T-helper 1 cell (primary cell): ENCODE measurements at regions not wholly inside any gene's neighbourhood (a gene's known extent, or its start where the extent isn't known, plus 50 kb on each side); places are given as distances from the start of the nearest gene placed in this dataset.

Experiments used
- DNase-seq, 5 donors: peaks; one replicate each; pipeline ENCODE4 v3.0.0-alpha.2; 2012 to 2020

DNA sequence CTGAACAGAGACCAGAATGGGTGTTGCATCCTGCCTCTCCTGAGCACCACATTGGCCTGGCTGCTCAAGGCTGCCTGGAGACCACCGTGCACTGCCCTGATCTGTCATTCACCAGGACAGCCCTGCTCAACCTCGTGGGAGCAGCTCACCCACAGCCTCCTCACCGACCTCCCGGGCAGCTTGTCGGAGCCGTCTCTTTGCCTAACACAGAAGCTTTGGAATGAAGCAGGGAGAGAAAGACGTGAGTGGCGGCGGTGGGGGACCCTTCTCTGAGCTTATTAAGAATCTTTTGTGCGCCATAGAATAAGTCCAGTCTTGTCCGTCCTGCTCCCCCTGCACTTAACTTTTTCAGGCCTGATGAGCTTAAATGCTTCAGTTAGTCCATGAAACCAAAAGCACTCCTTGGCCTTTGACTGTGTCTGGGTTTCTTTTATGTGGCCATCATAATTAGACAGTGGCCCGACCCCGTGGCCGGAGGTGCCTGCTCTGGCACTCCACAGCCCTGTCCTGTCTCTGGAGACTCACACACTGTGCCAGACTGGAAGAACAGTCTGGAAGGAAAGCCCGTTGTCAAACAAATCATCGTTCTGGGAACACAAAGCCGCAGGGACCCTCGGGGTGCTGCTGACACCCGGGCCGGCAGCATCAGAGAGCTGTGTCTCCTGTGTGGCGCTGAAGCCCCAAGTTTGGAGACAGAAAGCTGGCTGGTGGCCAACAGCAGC lies 192.8 kb downstream of the BCOR start:
- no peak for DNase-seq

DNA sequence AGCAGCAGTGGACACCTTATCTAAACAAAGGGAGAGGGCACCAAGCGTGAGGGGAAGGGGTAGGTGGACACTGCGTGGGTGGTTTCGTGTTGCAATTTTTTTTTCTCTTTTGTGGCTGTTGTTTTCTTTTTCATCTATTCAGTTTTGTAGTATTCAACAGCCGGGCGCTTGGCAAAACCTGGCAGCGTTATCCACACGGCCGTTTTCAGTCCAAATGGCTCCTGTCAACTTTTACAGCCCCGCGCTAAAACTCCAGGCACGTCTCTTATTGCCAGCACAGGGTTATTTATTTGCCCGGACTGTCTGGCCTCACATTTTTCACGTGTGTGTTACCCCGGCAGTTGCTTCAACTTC lies 192.2 kb downstream of the BCOR start:
- no peak for DNase-seq

DNA sequence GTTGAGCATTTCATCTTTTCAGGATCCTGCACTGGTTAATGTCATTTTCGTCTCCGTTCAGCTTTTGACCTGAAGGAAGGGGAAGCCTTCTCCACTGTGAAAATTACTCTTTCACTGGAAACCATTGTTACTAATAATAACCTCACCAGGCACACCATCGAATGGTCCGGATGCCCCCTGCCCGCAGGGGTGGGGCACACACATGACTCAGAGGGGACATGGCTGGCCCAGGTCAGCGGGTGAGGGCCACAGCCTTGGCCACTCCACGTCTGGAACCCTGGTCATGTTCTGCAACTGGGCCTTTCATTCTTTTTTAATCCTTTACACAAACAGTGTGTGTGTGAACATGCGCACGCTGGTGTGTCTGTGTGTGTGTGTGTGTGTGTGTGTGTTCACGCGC lies 191.8 kb downstream of the BCOR start:
- no peak for DNase-seq

DNA sequence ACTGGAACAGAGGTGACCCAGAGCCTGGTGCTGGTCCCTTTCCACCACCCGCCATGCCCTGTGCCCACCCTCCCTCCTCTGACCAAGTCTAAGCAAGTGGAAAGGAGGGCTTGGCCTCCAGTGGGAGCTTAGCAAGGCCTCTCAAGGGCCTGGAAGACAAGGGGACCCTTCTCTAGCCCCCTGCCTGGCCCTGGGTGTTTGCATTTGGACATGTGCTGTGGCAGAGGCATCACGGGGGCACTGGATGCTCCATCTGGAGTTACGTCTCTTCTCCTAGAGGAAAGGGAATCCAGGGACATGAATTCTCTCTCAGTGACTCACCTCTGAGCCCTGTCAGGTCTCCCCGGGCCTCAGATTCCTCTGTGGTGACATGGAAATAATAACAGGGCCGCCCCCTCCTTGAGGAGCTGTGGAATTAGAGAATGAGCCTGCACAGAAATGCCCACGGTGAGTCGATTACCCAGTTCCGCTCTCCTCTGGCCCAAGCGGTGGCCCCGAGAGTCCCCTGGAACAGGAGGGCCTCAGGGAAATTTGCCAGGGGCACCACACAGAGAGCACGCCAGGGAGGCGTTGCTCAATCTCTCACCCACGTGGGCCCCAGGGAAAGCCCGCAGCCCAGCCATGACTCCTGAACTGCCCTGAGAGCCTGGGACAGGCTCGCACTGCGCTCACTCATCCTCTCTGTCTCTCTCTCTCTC lies 189.6 kb downstream of the BCOR start:
- DNase-seq: no peak

DNA sequence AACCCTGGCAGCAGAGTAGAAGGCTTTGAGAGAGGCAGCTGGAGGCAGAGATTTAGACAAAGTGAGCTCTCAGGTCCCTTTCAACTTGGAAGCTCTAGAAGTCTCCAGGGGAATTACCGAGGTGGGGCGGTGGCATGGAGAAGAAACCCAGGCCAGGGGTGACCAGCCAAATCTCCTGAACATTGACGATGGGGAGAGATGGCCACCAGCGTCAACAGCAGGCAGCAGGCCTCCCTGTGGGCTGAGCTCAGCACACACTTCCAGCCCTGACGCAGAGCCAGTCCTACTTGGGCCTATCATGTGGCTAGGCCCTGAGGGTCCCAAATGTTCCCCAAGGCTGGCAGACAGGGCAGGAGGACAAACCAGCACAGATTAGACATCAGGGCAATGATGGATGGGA lies 187.8 kb downstream of the BCOR start:
- DNase-seq: no peak

DNA sequence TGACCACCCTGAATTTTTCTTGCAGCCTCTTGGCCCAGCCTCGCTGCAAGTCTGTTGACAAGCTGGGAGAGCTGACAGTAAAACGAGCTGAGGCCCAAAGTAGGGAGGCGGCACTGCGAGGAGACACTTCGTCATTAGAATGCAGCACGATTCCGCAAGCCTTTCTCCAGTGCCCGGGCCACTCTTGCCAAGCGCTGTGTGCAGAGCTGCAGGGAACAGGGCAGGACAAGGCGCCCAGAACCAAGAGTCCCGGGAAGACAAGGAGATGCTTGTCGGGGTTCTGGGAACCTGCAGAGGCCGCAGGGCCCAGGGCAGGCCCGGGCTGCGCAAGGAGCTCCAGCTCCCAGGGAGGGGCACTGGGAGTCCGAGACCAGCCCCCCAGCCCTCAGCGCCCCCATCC lies 187.1 kb downstream of the BCOR start:
- DNase-seq: no peak

DNA sequence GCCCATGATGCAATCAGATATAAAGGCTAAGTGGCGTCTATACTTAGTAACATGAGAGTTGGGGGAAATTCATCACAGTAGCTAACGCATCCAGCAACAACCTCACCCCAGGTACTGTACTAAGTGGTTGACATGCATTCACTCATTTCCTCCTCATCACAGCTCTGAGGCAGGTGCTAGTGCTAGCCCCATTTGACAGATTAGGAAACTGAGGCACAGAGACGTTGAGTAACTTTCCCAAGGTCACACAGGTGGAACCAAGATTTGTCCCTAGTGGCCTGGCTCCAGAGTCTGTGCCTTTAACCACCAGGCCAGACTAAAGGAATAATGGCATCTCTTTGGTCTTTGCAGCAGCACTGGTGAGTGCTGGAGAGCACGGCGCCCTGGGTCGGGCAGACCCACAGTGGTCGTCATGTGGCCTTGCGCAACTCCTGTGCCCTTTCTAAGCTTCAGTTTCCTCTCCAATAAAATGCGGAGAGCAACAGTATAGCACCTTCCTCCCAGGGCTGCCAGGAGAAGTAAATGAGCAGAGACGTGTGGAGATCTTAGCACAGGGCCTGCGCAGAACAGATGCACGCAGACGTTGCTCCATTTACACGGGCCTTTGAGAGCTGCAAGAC lies 186.4 kb downstream of the BCOR start:
- DNase-seq: no peak

DNA sequence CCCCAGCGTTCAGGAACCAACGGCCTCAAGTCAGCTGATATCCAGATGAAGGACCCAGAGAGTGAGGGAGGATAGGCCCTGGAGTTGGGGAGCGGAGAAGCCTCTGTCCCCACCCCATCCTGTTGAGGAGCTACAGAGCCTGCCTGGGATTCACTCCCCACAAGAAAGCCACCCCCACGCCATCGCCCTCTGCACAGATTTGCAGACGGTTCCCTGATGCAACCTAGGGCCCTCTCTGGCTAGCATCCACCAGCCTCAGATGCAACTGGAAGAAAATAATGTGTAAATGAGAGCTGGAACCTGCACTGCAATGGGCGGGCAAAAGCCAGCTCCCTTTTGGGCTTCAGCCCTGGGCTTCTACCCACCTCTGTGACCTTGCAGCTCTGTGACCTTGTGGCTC lies 185.6 kb downstream of the BCOR start:
- DNase-seq: no peak

DNA sequence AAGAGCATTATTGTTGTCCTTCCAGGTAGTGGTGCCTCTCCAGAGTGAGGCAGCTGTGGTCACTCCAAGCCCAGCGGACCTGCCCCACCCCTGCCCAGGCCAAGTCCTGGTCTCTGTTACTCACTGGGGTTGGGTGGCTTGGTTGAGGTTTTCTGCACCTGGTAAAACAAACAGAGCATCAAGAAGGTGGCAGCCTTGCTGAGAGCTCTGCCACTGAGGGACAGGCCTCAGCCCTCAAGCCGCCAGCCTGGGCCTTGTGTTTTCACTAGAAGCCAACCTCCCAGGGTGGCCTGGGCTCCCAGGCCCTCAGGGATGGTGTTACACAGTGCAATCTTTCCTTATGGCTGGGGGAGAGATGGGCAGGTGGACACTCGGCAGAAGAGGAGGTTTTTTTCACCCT lies 182.7 kb downstream of the BCOR start:
- no peak for DNase-seq

DNA sequence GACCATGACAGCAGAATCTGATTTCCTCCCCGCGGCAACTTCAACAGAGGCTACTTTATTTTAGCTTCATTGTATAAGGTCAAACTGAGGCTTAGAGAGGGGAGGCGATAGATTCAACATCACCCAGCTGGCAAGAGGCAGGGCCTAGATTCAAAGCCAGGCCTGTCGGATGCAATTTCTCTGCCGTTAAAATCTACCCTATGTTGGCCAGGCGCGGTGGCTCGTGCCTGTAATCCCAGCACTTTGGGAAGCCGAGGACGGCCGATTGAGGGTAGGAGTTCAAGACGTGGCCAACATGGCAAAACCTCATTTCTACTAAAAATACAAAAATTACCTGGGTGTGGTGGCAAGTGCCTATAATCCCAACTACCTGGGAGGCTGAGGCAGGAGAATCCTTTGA lies 182.2 kb downstream of the BCOR start:
- no peak for DNase-seq

DNA sequence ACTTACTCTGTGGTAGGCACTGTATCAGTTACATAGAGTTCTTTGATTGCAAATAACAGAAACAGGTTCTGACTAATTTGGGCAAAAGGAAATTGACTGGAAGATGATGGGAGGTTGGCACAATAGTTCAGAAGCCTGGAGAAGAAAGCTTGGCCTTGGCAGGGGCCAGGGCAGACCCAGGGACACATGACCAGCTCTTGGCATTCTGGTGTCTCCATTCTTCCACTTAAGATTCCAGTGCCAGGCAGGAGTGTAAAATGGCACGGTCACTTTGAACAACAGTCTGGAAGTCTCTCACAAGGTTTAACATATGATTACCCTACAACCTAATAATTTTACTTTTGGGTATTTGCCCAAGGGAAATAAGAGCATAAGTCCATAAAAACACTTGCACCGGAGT lies 175.9 kb downstream of the BCOR start:
- no peak for DNase-seq

DNA sequence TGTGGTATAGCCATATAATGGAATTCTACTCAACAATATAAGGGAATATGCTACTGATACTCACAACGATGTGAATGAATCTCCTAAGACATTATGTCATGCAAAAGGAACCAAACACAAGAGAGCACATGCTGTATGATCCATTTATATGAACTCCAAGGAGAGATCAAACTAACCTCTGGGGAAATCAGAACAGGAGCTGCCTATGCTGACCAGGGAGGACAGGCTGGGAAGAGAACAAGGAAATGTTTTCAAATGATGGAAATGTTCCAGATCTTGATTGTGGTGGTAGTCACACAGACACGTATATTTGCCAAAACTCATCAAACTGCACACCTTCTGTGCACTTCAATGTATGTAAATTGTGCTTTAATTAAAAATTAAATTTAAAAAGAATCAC lies 175.3 kb downstream of the BCOR start:
- DNase-seq: no peak

DNA sequence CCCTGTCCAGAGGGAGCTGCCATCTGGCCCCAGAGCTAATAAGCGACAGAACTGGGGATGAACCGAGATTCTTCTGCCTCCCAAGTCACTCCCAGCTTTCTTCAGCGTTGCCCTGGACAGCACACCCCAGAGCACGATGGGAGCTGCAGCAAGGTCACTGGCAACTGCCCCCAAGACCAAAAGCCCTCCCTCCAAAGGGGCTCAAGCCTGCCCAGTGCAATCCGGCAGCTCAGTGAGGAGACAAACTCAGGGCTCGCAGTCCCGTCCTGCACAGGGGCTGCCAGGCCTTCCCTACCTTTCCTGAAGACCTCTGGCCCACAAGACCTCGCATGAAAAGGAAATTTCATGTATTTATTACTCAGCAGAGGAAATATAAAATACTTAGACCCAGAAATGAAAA lies 174.8 kb downstream of the BCOR start:
- no peak for DNase-seq

DNA sequence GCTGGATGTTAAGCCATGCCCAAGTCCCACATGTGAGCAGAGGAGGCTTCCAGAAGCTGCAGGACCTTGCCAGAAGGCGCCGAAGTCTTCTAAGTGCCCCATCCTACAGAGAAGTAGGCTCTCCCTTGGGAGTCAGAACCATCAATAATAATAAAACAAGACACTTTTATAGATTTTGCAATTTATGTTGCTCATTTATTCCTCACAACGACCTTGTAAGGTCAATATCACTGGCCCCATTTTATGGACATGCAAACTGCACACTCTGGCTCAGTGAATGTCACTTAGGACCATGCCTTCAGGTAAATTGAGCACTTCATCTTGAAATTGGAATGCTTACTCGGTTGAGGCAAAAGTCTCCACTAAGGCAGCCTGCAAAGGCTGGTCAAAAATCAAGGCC lies 170.4 kb downstream of the BCOR start:
- DNase-seq: no peak

DNA sequence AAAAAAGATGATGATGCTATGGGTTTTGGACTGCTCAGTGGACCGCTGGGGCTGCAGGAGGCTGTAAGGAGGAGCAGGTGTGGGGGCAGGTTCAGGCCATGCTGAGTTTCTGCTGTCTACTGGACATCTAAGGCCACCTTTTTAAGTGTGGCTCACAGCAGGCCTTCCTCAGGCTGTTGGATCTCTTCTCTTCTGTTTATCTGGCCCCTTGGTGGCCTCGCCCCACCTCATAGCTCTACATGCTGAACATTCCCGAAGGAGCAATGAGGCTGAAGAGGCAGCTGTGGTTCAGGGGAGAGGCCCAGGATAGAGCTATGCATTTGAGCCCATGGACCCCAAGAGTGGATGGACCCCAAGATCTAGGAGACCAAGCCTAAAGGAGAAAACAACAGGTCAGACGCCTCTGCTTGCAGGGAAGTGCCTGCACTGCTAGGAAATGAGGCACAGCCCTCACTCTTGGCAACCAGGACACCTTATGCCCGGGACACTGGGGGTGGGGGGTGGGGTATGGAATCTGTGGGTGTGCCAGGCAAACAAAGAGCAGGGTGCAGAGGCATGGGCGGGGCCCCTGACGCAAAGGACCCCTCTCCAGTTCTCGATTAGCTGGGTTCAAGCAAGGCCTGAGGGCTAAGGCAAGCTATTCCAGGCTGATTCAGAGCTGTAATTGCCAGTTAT lies 168.9 kb downstream of the BCOR start:
- DNase-seq: no peak

DNA sequence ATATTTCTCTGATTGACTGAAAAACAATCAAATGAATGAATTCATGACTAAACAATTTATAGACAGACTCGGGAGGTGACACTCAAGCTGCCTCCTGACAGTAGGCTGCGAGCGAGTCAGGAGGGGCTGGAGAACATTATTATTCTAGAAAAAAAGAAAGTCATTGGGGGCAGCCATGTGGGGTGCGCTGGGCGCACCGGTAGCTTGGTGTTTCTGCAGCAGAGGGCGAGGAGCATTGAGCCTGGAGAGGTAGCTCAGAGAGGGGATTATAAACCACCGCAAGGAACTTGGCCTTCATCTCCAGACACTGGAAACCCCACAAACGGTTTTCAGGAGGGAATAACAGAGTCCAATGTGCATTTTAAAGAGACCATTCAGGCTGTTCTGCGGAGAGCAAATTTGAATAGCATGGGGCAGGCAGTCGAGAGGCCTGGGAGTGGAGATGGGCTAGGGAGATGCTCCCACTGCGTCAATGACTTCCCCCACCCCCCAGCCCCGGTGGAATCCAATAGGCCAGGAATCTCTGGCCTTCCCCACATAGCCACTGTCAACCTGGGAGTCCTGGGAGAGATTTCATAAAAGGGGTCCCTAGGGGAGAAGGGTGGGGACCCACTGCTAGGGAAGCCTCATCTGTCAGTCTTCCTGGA lies 168.3 kb downstream of the BCOR start:
- DNase-seq: no peak

DNA sequence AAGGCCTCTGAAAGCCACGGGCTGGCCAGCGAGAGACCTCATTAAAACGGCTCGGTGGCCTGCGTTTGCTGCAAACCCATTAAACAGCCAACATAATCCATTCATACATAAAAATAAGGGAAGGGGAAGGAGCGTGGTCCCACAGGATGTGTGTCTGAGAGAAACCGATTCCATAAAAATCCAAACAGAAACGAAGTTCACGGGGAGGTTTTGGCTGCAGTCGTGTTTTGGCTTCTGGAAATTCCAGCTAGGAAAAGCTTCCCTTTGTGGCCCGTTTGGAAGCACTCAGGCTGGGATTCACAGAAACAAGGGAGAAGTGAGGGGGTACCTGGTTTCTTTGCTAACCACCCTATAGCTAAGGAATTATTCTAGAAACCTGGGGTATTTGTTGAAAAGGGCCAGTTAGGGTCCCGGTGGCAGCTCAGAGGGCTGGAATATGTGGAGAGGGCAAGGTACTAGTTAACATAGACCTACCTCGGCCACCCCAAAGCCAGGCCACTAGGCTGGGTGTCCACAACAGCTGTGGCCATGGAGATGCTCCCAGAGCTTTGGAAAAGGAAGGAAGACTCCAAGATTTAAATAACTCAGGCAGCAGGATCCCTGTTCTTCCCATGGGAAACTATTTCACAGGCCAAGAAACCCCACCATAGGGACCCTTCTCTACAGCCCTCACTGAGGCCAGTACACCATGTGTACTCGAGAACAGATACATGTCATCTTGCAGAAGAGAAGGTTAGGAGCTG lies 166.8 kb downstream of the BCOR start:
- DNase-seq: no peak

DNA sequence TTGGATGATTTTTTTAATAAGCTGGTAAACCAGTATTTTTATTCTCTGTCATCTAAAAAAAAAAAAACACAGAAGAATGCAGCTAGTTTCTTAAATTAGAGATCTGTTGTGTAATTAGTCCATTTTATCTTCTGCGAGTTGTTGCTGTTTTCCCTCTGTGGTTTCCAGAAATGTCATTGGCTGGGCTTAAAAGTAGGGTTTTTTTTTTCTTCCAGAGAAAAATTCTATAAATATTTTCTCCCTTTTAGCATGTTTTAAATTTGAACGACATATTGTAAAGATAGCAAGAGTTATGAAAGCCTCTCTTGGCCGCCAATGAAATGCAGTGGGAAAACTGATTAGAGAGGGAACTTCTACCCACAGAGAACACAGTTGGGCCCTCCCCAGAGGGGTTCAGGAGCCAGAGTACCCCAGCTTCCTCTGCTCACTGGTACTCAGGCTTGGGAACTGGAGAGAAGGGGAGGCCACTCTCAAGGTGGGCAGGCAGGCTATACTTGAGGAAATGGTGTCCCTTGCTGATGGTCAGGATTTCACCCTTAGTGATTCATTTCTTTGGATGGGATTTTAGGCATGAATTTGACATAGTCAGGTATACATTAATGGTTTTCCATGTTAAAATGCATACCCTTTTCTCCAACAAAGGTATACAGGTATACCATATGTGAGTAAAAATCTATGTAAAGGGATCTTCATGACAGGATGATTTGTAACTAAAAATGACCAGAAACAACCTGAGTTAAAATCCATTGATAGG lies 166.1 kb downstream of the BCOR start:
- DNase-seq: no peak

DNA sequence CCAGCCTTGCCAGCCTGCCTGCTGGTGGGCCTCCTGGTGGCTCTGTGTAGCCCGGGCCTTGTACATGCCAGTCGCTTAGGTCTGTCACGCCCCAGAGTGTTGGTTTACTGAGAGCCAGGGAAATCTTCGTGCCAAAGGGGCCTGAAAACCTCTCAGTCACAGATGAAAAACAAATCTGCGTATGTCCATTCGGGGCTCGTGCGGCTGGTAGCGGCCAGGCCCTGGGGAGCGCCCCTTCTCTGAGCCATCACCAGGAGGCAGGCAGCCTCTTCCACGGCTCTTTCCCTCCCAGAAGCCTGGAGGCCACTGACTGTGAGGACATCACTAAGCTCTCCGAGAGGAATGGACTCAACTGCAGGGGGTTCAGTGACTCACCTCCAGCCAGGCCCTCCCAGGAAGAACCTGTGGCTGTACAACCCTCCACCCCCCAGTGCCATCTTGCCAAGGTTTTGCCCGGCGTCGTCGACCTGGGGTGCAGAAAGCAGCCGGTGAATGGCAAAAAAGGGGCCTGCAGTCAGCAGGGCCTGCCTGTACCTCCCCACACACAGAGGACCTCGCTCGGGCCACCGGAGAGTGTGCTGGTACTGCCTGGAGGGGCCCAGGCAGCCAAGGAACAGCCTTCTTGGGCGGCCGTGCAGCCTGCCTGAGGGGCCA lies 162.2 kb downstream of the BCOR start:
- no peak for DNase-seq

DNA sequence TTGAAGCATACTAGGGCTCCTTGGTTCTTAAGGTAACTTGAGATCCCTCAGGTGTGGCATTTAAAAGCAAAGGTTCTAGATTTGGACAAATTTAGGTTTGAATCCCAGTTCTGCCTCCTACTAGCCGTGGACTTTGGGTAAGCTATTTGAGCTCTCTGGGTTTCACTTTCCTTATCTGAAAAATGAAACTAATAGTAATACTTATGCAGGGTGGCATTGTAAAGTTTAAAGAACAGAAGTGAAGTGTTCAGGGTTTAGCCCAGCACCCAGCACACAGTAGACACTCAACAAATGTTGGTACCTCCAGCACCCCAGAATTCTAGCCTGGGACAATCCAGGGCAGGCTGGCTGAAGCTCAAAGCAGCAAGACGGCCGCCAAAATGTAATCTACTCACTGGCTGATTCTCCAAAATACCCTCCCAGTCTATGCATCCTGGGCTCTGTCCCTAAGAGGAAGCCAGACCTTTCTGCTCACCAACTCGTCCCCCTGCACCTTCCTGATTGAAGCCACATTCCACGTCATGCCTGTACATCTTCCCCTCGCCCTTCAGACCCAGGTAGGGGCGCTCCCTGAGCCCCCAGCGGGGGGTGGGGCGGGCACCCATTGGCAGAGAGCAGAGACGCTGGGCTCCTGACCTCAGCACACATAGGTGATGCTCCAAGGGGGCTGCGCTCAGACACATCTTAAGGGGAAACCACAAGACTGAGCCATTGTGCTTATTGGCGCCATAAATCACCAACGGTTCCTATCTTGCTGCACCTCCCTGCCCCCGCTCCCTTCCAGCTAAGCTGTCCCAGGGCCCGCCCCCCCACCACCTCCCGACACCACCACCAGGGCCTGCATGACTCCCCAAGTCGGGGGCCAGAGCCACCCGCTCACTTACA lies 160.6 kb downstream of the BCOR start:
- peak in 1 of 5 donors; percentile 43 for DNase-seq
